ENCODE measurements at regions not wholly inside any gene's neighbourhood (a gene's known extent, or its start where the extent isn't known, plus 50 kb on each side); places are given as distances from the start of the nearest gene placed in this dataset.

GRCh38 chr1:172724765-172725613, 66.1 kb downstream of the FASLG start:
- Histone ChIP-seq H3K79me2 (ENCODE audit: insufficient read depth, low read length) (no peaks in the 10 kb centered on the region), H3K27me3 (ENCODE audit: insufficient read depth, low read length) (no peaks in the 10 kb centered on the region), H3K9me3 (ENCODE audit: control insufficient read depth, low read depth, low read length) (no peaks in the 10 kb centered on the region), H2AFZ (ENCODE audit: low read length) (no peak overlapping the region), H3K23ac (ENCODE audit: insufficient read length, low read depth, low read length) (no peak overlapping the region), H4K8ac (replicated peaks; ENCODE audit: insufficient read length, low read depth, low read length) (no peak overlapping the region), H4K91ac (ENCODE audit: insufficient read length, low read depth, low read length) (no peak overlapping the region), H2BK5ac (ENCODE audit: insufficient read length, low read length) (no peak overlapping the region), H3K4me2 (ENCODE audit: insufficient read depth, insufficient read length, low read length) (no peak overlapping the region), H2AK5ac (ENCODE audit: insufficient read length, low read length) (no peak overlapping the region), H2BK15ac (ENCODE audit: low read depth, low read length) (no peak overlapping the region), H3K79me1 (ENCODE audit: insufficient read depth, low read depth, low read length, poor library complexity, severe bottlenecking) (no peaks in the 10 kb centered on the region), H4K20me1 (ENCODE audit: control insufficient read depth, insufficient read depth, insufficient read length) (no peaks in the 10 kb centered on the region), H3K4me1 (ENCODE audit: insufficient read depth, low read length) (no peaks in the 10 kb centered on the region), H3K9ac (ENCODE audit: extremely low read depth, insufficient read length, low read length) (no peak overlapping the region), H3K4ac (ENCODE audit: low read depth, low read length) (no peak overlapping the region), H3K18ac (ENCODE audit: insufficient read length, low read depth, low read length) (no peak overlapping the region), H3K14ac (ENCODE audit: insufficient read depth, low read length) (no peak overlapping the region), H2BK20ac (ENCODE audit: low read depth, low read length, poor library complexity, severe bottlenecking) (no peak overlapping the region), H3T11ph (ENCODE audit: low read length) (no peak overlapping the region), H3K56ac (ENCODE audit: insufficient read length, low read depth, low read length) (no peak overlapping the region), H3K27ac (ENCODE audit: insufficient read length, low read depth, low read length) (no peak overlapping the region), H2BK12ac (ENCODE audit: insufficient read length, low read depth, low read length) (no peak overlapping the region), H3K23me2 (ENCODE audit: insufficient read length, low read depth, low read length, poor library complexity, severe bottlenecking) (no peaks in the 10 kb centered on the region), H2BK120ac (ENCODE audit: low read depth, low read length, poor library complexity, severe bottlenecking) (no peak overlapping the region), H4K5ac (ENCODE audit: insufficient read length, low read depth, low read length) (no peak overlapping the region)
- peaks cover 7 to 14% (median 7%) of the 10 kb centered on the region in 3 experiments for H3K36me3 Mint-ChIP-seq (ENCODE audit: insufficient read depth in 1 of 3, low read depth in 3 of 3)
- no peak for DNase-seq
- no peak overlapping the region for H3K27ac Mint-ChIP-seq
- no peak overlapping the region for H3K4me3 Mint-ChIP-seq
- H3K9me3 Mint-ChIP-seq: peaks cover 13% of the 10 kb centered on the region in 2 experiments
- peaks cover 5 to 9% of the 10 kb centered on the region in 2 experiments for H3K4me1 Mint-ChIP-seq
- H3K27me3 Mint-ChIP-seq (ENCODE audit: low read depth): no peaks in the 10 kb centered on the region
- no CpG with 5 or more reads among the region's 2 CpGs for WGBS (ENCODE audit: extremely low coverage, insufficient read length, low lambda C conversion rate)
- TF ChIP-seq CTCF (conservative IDR thresholded peaks at IDR 0.05): no peak

All from H9 (cell line).